Kidney (tissue), 13 donors: ENCODE measurements at regions not wholly inside any gene's neighbourhood (a gene's known extent, or its start where the extent isn't known, plus 50 kb on each side); places are given as distances from the start of the nearest gene placed in this dataset.

Experiments used
- DNase-seq, 5 donors: peaks; one replicate each; pipeline ENCODE4 v3.0.0-alpha.2; 2013 to 2020
- FAIRE-seq: peaks from 2 replicates; lab custom pipeline; 2012; peaks lifted over from hg19 to GRCh38; lab: Jason Lieb, UNC
- H3K27ac ChIP-seq, 2 donors: one replicate each; pipeline ENCODE4 v1.7.0; 2013; ENCODE audit warnings: low read depth in 2 of 2, low read length in 2 of 2, inconsistent platforms in 1 of 2
- H3K27me3 ChIP-seq: one replicate; pipeline ENCODE4 v1.7.1; 2013; ENCODE audit warnings: low read length, inconsistent platforms; ENCODE audit not compliant: control insufficient read depth, insufficient read depth
- H3K36me3 ChIP-seq, 3 donors: one replicate each; pipeline versions ENCODE4 v1.7.0 to v1.7.1; 2013; ENCODE audit warnings: low read length in 3 of 3, control low read depth in 1 of 3, inconsistent platforms in 1 of 3; ENCODE audit not compliant: insufficient read depth in 3 of 3, control insufficient read depth in 2 of 3
- H3K4me1 ChIP-seq, 3 donors: one replicate each; pipeline versions ENCODE4 v1.7.0 to v1.7.1; 2013; ENCODE audit warnings: low read length in 3 of 3, inconsistent platforms in 1 of 3, low read depth in 1 of 3; ENCODE audit not compliant: control insufficient read depth in 2 of 3, insufficient read depth in 2 of 3
- H3K4me3 ChIP-seq, 3 donors: one replicate each; pipeline versions ENCODE4 v1.7.0 to v1.8.1; 2013; ENCODE audit warnings: low read length in 3 of 3, control low read depth in 1 of 3, inconsistent platforms in 1 of 3
- H3K9ac ChIP-seq, 3 donors: one replicate each; pipeline versions ENCODE4 v1.7.0 to v1.7.1; 2013; ENCODE audit warnings: low read length in 3 of 3, control low read depth in 1 of 3, inconsistent platforms in 1 of 3
- H3K9me3 ChIP-seq, 3 donors: one replicate each; pipeline versions ENCODE4 v1.7.0 to v1.7.1; 2013; ENCODE audit warnings: low read length in 3 of 3, control low read depth in 1 of 3, inconsistent platforms in 1 of 3; ENCODE audit not compliant: control insufficient read depth in 2 of 3, insufficient read depth in 1 of 3
- CTCF ChIP-seq: IDR thresholded peaks from 3 replicates; pipeline ENCODE4 v1.5.1; 2012; ENCODE audit warnings: mild to moderate bottlenecking, moderate library complexity, borderline replicate concordance; ENCODE audit not compliant: insufficient read depth; ENCODE audit errors: extremely low read depth
- intact Hi-C: fragments of 100-400 bp; cut with DNase I; formaldehyde crosslinking; loops from one replicate; pipeline ENCODE4 v1.11.1; 2022
- donor health status: control.
- donor health status: control.
- donor health status: control.
- donor health status: control.
- donor health status: control.
- donor health status: DM: yes; HTN: yes; CAD: no.
- donor health status: Normal renal cell carcinoma (clear cell type).

- intact Hi-C loops = no loop called here
- no peaks in the 10 kb centered on the region for H3K4me1 ChIP-seq
- TF ChIP-seq CTCF = no peak
- H3K9me3 ChIP-seq = no peaks in the 10 kb centered on the region
- H3K9ac ChIP-seq = no peak overlapping the region
- no peak overlapping the region for H3K27ac ChIP-seq
- H3K36me3 ChIP-seq = no peaks in the 10 kb centered on the region
- H3K27me3 ChIP-seq = no peaks in the 10 kb centered on the region
- FAIRE-seq = no peak
- no peak for DNase-seq
- no peak overlapping the region for H3K4me3 ChIP-seq
Observed at GRCh38 chrX:87813566-87813965, 296.0 kb downstream of the KLHL4 start.

GRCh38 chrX:87846956-87847355 lies 329.4 kb downstream of the KLHL4 start:
- no peak for TF ChIP-seq CTCF
- Histone ChIP-seq H3K27me3 (no peaks in the 10 kb centered on the region), H3K27ac (no peak overlapping the region), H3K4me1 (no peaks in the 10 kb centered on the region), H3K9ac (no peak overlapping the region), H3K9me3 (no peaks in the 10 kb centered on the region), H3K4me3 (no peak overlapping the region), H3K36me3 (no peaks in the 10 kb centered on the region)
- intact Hi-C loops = no loop called here
- no peak for FAIRE-seq
- no peak for DNase-seq

GRCh38 chrX:87873347-87873941 lies 355.8 kb downstream of the KLHL4 start:
- FAIRE-seq = no peak
- Histone ChIP-seq H3K9me3 (no peaks in the 10 kb centered on the region), H3K27me3 (no peaks in the 10 kb centered on the region), H3K4me1 (no peaks in the 10 kb centered on the region), H3K4me3 (no peak overlapping the region), H3K36me3 (no peaks in the 10 kb centered on the region), H3K9ac (no peak overlapping the region), H3K27ac (no peak overlapping the region)
- intact Hi-C loops = no loop called here
- DNase-seq = peak in 2 of 5 donors; percentile 4 to 5
- no peak for TF ChIP-seq CTCF

- Histone ChIP-seq H3K27ac (no peak overlapping the region), H3K9me3 (no peaks in the 10 kb centered on the region), H3K4me3 (no peak overlapping the region), H3K9ac (no peak overlapping the region), H3K4me1 (no peaks in the 10 kb centered on the region), H3K27me3 (no peaks in the 10 kb centered on the region), H3K36me3 (no peaks in the 10 kb centered on the region)
- FAIRE-seq = no peak
- intact Hi-C loops = no loop called here
- DNase-seq = peak in 3 of 5 donors; percentile 11 to 51 (median 16)
- TF ChIP-seq CTCF = no peak
Observed at GRCh38 chrX:87874043-87874442, 356.4 kb downstream of the KLHL4 start.
